H9 (cell line): ENCODE measurements at regions not wholly inside any gene's neighbourhood (a gene's known extent, or its start where the extent isn't known, plus 50 kb on each side); places are given as distances from the start of the nearest gene placed in this dataset.

ENCODE experiments used
- DNase-seq: peaks from one replicate; pipeline ENCODE4 v3.0.0-alpha.2; 2017
- H2AFZ ChIP-seq: one replicate; pipeline ENCODE4 v1.6.1; 2013; ENCODE audit warnings: mild to moderate bottlenecking, low read length, control low read depth, moderate library complexity
- H2AK5ac ChIP-seq: 2 replicates; pipeline ENCODE4 v1.6.1; 2013; ENCODE audit warnings: low read length, control low read depth, mixed read lengths; ENCODE audit not compliant: insufficient read length
- H2BK120ac ChIP-seq: one replicate; pipeline ENCODE4 v1.6.1; 2013; ENCODE audit warnings: low read depth, mild to moderate bottlenecking, low read length, control low read depth, inconsistent platforms; ENCODE audit not compliant: poor library complexity, severe bottlenecking
- H2BK12ac ChIP-seq: 2 replicates; pipeline ENCODE4 v1.6.1; 2013; ENCODE audit warnings: low read length, control low read depth, mixed read lengths, low read depth; ENCODE audit not compliant: insufficient read length
- H2BK15ac ChIP-seq: 2 replicates; pipeline ENCODE4 v1.6.1; 2013; ENCODE audit warnings: low read depth, low read length, control low read depth
- H2BK20ac ChIP-seq: one replicate; pipeline ENCODE4 v1.6.1; 2013; ENCODE audit warnings: low read depth, mild to moderate bottlenecking, low read length, control low read depth, inconsistent platforms; ENCODE audit not compliant: poor library complexity, severe bottlenecking
- H2BK5ac ChIP-seq: 2 replicates; pipeline ENCODE4 v1.6.1; 2013; ENCODE audit warnings: low read length, control low read depth, mixed read lengths; ENCODE audit not compliant: insufficient read length
- H3K14ac ChIP-seq: 2 replicates; pipeline ENCODE4 v1.6.1; 2013; ENCODE audit warnings: low read length, control low read depth; ENCODE audit not compliant: insufficient read depth
- H3K18ac ChIP-seq: 2 replicates; pipeline ENCODE4 v1.6.1; 2013; ENCODE audit warnings: low read depth, mild to moderate bottlenecking, mixed read lengths, low read length, control low read depth; ENCODE audit not compliant: insufficient read length
- H3K23ac ChIP-seq: 2 replicates; pipeline ENCODE4 v1.6.1; 2013; ENCODE audit warnings: low read length, control low read depth, mixed read lengths, low read depth; ENCODE audit not compliant: insufficient read length
- H3K23me2 ChIP-seq: 2 replicates; pipeline ENCODE4 v1.6.1; 2013; ENCODE audit warnings: low read depth, mild to moderate bottlenecking, mixed read lengths, low read length, control low read depth; ENCODE audit not compliant: insufficient read length, poor library complexity, severe bottlenecking
- H3K27ac ChIP-seq: 2 replicates; pipeline ENCODE4 v1.5.1; 2013; ENCODE audit warnings: low read length, control low read depth, mixed read lengths, low read depth; ENCODE audit not compliant: insufficient read length
- H3K27me3 ChIP-seq: 2 replicates; pipeline ENCODE4 v1.6.1; 2013; ENCODE audit warnings: low read length, control low read depth, inconsistent platforms; ENCODE audit not compliant: insufficient read depth
- H3K4ac ChIP-seq: 2 replicates; pipeline ENCODE4 v1.6.1; 2013; ENCODE audit warnings: low read depth, mild to moderate bottlenecking, control low read depth, inconsistent platforms, low read length, moderate library complexity
- H3K4me1 ChIP-seq: 2 replicates; pipeline ENCODE4 v1.6.1; 2013; ENCODE audit warnings: low read length, control low read depth, inconsistent platforms; ENCODE audit not compliant: insufficient read depth
- H3K4me2 ChIP-seq: 2 replicates; pipeline ENCODE4 v1.6.1; 2013; ENCODE audit warnings: low read length, control low read depth, mixed read lengths; ENCODE audit not compliant: insufficient read length, insufficient read depth
- H3K56ac ChIP-seq: 2 replicates; pipeline ENCODE4 v1.6.1; 2013; ENCODE audit warnings: low read depth, mild to moderate bottlenecking, mixed read lengths, low read length, control low read depth; ENCODE audit not compliant: insufficient read length
- H3K79me1 ChIP-seq: 2 replicates; pipeline ENCODE4 v1.6.1; 2013; ENCODE audit warnings: low read depth, mild to moderate bottlenecking, moderate library complexity, low read length, control low read depth, inconsistent platforms; ENCODE audit not compliant: insufficient read depth, poor library complexity, severe bottlenecking
- H3K79me2 ChIP-seq: 2 replicates; pipeline ENCODE4 v1.6.1; 2013; ENCODE audit warnings: low read length, control low read depth, inconsistent platforms; ENCODE audit not compliant: insufficient read depth
- H3K9ac ChIP-seq: 2 replicates; pipeline ENCODE4 v1.6.1; 2013; ENCODE audit warnings: low read length, control low read depth, mixed read lengths; ENCODE audit not compliant: insufficient read length; ENCODE audit errors: extremely low read depth
- H3K9me3 ChIP-seq: one replicate; pipeline ENCODE4 v1.6.1; 2013; ENCODE audit warnings: low read depth, low read length, inconsistent platforms; ENCODE audit not compliant: control insufficient read depth
- H3T11ph ChIP-seq: one replicate; pipeline ENCODE4 v1.6.1; 2013; ENCODE audit warnings: mild to moderate bottlenecking, low read length, control low read depth, inconsistent platforms
- H4K20me1 ChIP-seq: one replicate; pipeline ENCODE4 v1.6.1; 2013; ENCODE audit not compliant: control insufficient read depth, insufficient read length, insufficient read depth
- H4K5ac ChIP-seq: 2 replicates; pipeline ENCODE4 v1.6.1; 2013; ENCODE audit warnings: low read depth, mild to moderate bottlenecking, mixed read lengths, low read length, control low read depth; ENCODE audit not compliant: insufficient read length
- H4K8ac ChIP-seq: replicated peaks from 2 replicates; pipeline ENCODE4 v1.6.1; 2013; ENCODE audit warnings: low read length, control low read depth, mixed read lengths, low read depth; ENCODE audit not compliant: insufficient read length
- H4K91ac ChIP-seq: 2 replicates; pipeline ENCODE4 v1.6.1; 2013; ENCODE audit warnings: low read depth, mild to moderate bottlenecking, moderate library complexity, mixed read lengths, low read length, control low read depth; ENCODE audit not compliant: insufficient read length
- H3K27ac Mint-ChIP-seq, 3 experiments: 2 replicates in 2 of 3; 3 replicates in 1 of 3; pipeline ENCODE4 v1.8.0; 2020 to 2021; ENCODE audit warnings: mixed read lengths in 3 of 3, mild to moderate bottlenecking in 1 of 3, moderate library complexity in 1 of 3
- H3K27me3 Mint-ChIP-seq: 2 replicates; pipeline ENCODE4 v1.8.0; 2021; ENCODE audit warnings: low read depth, mild to moderate bottlenecking, moderate library complexity, mixed read lengths
- H3K36me3 Mint-ChIP-seq, 3 experiments: 2 replicates in 2 of 3; 3 replicates in 1 of 3; pipeline ENCODE4 v1.8.0; 2020 to 2021; ENCODE audit warnings: low read depth in 3 of 3, mixed read lengths in 3 of 3; ENCODE audit not compliant: insufficient read depth in 1 of 3
- H3K4me1 Mint-ChIP-seq, 2 experiments: 2 replicates each; pipeline ENCODE4 v1.8.0; 2020; ENCODE audit warnings: mixed read lengths in 2 of 2
- H3K4me3 Mint-ChIP-seq, 2 experiments: 2 replicates in 1 of 2; 3 replicates in 1 of 2; pipeline ENCODE4 v1.8.0; 2020 to 2021; ENCODE audit warnings: mild to moderate bottlenecking in 2 of 2, mixed read lengths in 2 of 2, moderate library complexity in 1 of 2
- H3K9me3 Mint-ChIP-seq, 2 experiments: 2 replicates in 1 of 2; 3 replicates in 1 of 2; pipeline ENCODE4 v1.8.0; 2020; ENCODE audit warnings: mild to moderate bottlenecking in 2 of 2, mixed read lengths in 2 of 2, moderate library complexity in 1 of 2
- WGBS: extraction: QIAGEN DNeasy Blood & Tissue Kit; methylation state at CpG from one replicate; pipeline ENCODE4 v1.1.7; 2013; ENCODE audit warnings: missing lambda C conversion rate, low lambda C conversion rate, mixed read lengths; ENCODE audit not compliant: insufficient read length; ENCODE audit errors: extremely low coverage; 5-methylcytosine and 5-hydroxymethylcytosine counted together
- TF ChIP-seq, protein P1 (sequence below): fragments of 200-600 bp; sonication (generic); conservative IDR thresholded peaks from 3 replicates; pipeline ENCODE4 v1.8.0; 2021; ENCODE audit warnings: antibody characterized with exemption, mild to moderate bottlenecking

DNA sequence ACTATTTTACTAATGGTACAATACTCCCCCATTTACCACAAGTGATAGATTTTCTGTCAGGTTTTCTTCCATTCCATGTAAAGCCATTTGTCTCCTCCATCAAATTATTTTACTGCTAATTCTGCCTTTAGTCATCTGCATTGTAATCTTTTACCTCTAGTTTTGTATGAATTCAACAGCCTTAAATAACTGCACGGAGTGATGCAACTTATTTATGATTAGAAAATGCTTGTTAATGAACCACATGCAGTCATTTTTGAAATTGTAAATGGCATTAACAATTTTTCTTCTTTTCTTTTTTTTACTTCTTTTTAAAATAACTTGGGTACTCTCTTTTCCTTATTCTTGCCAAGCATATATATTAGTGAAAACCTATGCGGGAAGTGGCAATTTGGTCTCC lies 71.5 kb downstream of the RESF1 start:
- Histone ChIP-seq H2AK5ac (no peak overlapping the region), H3K27me3 (no peaks in the 10 kb centered on the region), H4K5ac (no peak overlapping the region), H2BK20ac (no peak overlapping the region), H3K18ac (no peak overlapping the region), H3K27ac (no peak overlapping the region), H3K9me3 (no peaks in the 10 kb centered on the region), H4K91ac (no peak overlapping the region), H3K14ac (no peak overlapping the region), H3T11ph (no peak overlapping the region), H2BK15ac (no peak overlapping the region), H3K4ac (no peak overlapping the region), H3K4me2 (no peak overlapping the region), H2BK120ac (no peak overlapping the region), H4K20me1 (no peaks in the 10 kb centered on the region), H2AFZ (no peak overlapping the region), H3K23ac (no peak overlapping the region), H2BK12ac (no peak overlapping the region), H3K9ac (no peak overlapping the region), H3K4me1 (no peaks in the 10 kb centered on the region; the same call in 1 of the 2 replicates), H3K79me1 (no peaks in the 10 kb centered on the region), H3K79me2 (no peaks in the 10 kb centered on the region), H3K56ac (no peak overlapping the region), H4K8ac (no peak overlapping the region), H2BK5ac (no peak overlapping the region), H3K23me2 (peaks cover 2% of the 10 kb centered on the region)
- H3K36me3 Mint-ChIP-seq = no peaks in the 10 kb centered on the region
- no peaks in the 10 kb centered on the region; a peak in 3 of 5 replicates for H3K9me3 Mint-ChIP-seq
- no peak overlapping the region for H3K27ac Mint-ChIP-seq
- peaks cover 44 to 46% of the 10 kb centered on the region in 2 experiments for H3K4me1 Mint-ChIP-seq
- no CpG with 5 or more reads among the region's 2 CpGs for WGBS
- TF ChIP-seq, protein P1, sequence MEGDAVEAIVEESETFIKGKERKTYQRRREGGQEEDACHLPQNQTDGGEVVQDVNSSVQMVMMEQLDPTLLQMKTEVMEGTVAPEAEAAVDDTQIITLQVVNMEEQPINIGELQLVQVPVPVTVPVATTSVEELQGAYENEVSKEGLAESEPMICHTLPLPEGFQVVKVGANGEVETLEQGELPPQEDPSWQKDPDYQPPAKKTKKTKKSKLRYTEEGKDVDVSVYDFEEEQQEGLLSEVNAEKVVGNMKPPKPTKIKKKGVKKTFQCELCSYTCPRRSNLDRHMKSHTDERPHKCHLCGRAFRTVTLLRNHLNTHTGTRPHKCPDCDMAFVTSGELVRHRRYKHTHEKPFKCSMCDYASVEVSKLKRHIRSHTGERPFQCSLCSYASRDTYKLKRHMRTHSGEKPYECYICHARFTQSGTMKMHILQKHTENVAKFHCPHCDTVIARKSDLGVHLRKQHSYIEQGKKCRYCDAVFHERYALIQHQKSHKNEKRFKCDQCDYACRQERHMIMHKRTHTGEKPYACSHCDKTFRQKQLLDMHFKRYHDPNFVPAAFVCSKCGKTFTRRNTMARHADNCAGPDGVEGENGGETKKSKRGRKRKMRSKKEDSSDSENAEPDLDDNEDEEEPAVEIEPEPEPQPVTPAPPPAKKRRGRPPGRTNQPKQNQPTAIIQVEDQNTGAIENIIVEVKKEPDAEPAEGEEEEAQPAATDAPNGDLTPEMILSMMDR = no peak
- 0 out of 2 replicates have a peak, but pooled peaks cover 2% of the 10 kb centered on the region for H3K27me3 Mint-ChIP-seq
- no peak for DNase-seq
- H3K4me3 Mint-ChIP-seq = no peak overlapping the region
